ENCODE measurements at regions not wholly inside any gene's neighbourhood (a gene's known extent, or its start where the extent isn't known, plus 50 kb on each side); places are given as distances from the start of the nearest gene placed in this dataset.

DNA sequence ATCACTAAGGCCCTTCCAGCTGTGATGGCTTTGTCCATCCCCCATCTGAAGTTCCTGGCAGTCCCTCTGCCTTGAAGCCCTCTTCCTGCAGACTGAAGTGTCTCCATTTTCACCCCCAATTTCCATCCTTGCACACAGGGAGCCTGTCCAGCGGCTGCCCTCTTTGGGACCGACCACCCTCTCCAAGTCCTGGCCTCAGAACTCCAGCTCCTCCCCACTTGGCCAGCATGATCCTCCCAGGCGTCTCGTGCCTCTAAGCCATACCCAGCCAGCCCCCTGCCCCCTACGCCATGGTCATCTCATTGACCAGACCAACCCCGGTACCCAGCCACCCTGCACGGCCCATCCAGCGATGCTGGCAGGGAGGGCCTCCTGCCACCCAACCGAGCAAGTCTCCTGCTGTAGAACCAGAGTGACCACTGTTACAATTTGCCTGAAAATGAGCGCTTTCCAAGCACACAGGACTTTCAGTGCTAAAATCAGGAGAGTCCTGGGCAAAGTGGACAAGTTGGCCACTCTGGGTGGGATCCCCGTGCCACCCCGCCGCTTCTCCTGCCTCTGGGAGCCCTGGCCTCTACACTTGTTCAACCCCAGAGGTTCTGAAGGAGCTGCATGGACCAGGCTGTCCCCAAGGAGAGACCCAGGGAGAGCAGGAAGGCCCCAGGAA is 362.0 kb downstream of the SEC14L1 start:
- Histone ChIP-seq H3K27ac (ENCODE audit: extremely low read depth, low read depth, low read length) (no peak overlapping the region), H3K4me3 (ENCODE audit: low read depth, low read length) (no peak overlapping the region), H3K36me3 (ENCODE audit: control insufficient read depth in 2 of 2, insufficient read depth in 1 of 2, low read length in 2 of 2) (peaks cover 3 to 11% of the 10 kb centered on the region in 2 experiments; a peak in 1 of 3 replicates), H3K4me1 (ENCODE audit: control insufficient read depth, insufficient read depth, low read length) (no peaks in the 10 kb centered on the region), H3K9me3 (ENCODE audit: control insufficient read depth, insufficient read depth, low read depth, low read length) (no peaks in the 10 kb centered on the region)
- POLR2A ChIA-PET = interaction anchor here (0.6 kb wide), 1 partner anchor 307 kb away, joined by 3 read pairs; no protein-coding TSS in a partner anchor
- TF ChIP-seq, protein P1, sequence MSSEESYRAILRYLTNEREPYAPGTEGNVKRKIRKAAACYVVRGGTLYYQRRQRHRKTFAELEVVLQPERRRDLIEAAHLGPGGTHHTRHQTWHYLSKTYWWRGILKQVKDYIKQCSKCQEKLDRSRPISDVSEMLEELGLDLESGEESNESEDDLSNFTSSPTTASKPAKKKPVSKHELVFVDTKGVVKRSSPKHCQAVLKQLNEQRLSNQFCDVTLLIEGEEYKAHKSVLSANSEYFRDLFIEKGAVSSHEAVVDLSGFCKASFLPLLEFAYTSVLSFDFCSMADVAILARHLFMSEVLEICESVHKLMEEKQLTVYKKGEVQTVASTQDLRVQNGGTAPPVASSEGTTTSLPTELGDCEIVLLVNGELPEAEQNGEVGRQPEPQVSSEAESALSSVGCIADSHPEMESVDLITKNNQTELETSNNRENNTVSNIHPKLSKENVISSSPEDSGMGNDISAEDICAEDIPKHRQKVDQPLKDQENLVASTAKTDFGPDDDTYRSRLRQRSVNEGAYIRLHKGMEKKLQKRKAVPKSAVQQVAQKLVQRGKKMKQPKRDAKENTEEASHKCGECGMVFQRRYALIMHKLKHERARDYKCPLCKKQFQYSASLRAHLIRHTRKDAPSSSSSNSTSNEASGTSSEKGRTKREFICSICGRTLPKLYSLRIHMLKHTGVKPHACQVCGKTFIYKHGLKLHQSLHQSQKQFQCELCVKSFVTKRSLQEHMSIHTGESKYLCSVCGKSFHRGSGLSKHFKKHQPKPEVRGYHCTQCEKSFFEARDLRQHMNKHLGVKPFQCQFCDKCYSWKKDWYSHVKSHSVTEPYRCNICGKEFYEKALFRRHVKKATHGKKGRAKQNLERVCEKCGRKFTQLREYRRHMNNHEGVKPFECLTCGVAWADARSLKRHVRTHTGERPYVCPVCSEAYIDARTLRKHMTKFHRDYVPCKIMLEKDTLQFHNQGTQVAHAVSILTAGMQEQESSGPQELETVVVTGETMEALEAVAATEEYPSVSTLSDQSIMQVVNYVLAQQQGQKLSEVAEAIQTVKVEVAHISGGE (tag by site-specific recombination; conservative IDR thresholded peaks at IDR 0.05; ENCODE audit: low read depth) = no peak
- TF ChIP-seq ZNF704 (tag by site-specific recombination; IDR thresholded peaks at IDR 0.05) (no peak), ZNF785 (tag by site-specific recombination; IDR thresholded peaks at IDR 0.05) (no peak), ZNF449 (tag by site-specific recombination; IDR thresholded peaks at IDR 0.05) (no peak), ZNF311 (tag by site-specific recombination; IDR thresholded peaks at IDR 0.05; ENCODE audit: borderline replicate concordance) (no peak), RBAK (tag by site-specific recombination; IDR thresholded peaks at IDR 0.05) (no peak), ZNF548 (tag by site-specific recombination; IDR thresholded peaks at IDR 0.05) (no peak), TCF7L2 (IDR thresholded peaks at IDR 0.05; ENCODE audit: borderline replicate concordance, low read depth, low read length) (no peak), ZNF473 (tag by site-specific recombination; IDR thresholded peaks at IDR 0.05) (no peak), ZNF76 (tag by site-specific recombination; IDR thresholded peaks at IDR 0.05; ENCODE audit: borderline replicate concordance, low read depth) (no peak), ZFHX2 (tag by site-specific recombination; conservative IDR thresholded peaks at IDR 0.05) (no peak), ZNF37A (tag by site-specific recombination; IDR thresholded peaks at IDR 0.05) (no peak), ZNF843 (tag by site-specific recombination; IDR thresholded peaks at IDR 0.05) (no peak), ZNF501 (tag by site-specific recombination; IDR thresholded peaks at IDR 0.05) (no peak), ZNF549 (tag by site-specific recombination; IDR thresholded peaks at IDR 0.05) (no peak), ZNF133 (tag by site-specific recombination; IDR thresholded peaks at IDR 0.05) (no peak), ZNF777 (tag by site-specific recombination; IDR thresholded peaks at IDR 0.05; ENCODE audit: borderline replicate concordance) (no peak), ZNF660 (tag by site-specific recombination; IDR thresholded peaks at IDR 0.05) (no peak), ZNF280D (tag by site-specific recombination; IDR thresholded peaks at IDR 0.05) (no peak)
- TF ChIP-seq, protein P2, sequence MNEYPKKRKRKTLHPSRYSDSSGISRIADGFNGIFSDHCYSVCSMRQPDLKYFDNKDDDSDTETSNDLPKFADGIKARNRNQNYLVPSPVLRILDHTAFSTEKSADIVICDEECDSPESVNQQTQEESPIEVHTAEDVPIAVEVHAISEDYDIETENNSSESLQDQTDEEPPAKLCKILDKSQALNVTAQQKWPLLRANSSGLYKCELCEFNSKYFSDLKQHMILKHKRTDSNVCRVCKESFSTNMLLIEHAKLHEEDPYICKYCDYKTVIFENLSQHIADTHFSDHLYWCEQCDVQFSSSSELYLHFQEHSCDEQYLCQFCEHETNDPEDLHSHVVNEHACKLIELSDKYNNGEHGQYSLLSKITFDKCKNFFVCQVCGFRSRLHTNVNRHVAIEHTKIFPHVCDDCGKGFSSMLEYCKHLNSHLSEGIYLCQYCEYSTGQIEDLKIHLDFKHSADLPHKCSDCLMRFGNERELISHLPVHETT (tag by site-specific recombination; IDR thresholded peaks at IDR 0.05) = no peak
- CTCF ChIA-PET = interaction anchor here (0.6 to 1.9 kb wide), 4 partner anchors 8 to 248 kb away, joined by 3 to 4 read pairs (median 4); no protein-coding TSS in a partner anchor
